ENCODE measurements at regions not wholly inside any gene's neighbourhood (a gene's known extent, or its start where the extent isn't known, plus 50 kb on each side); places are given as distances from the start of the nearest gene placed in this dataset.

DNA sequence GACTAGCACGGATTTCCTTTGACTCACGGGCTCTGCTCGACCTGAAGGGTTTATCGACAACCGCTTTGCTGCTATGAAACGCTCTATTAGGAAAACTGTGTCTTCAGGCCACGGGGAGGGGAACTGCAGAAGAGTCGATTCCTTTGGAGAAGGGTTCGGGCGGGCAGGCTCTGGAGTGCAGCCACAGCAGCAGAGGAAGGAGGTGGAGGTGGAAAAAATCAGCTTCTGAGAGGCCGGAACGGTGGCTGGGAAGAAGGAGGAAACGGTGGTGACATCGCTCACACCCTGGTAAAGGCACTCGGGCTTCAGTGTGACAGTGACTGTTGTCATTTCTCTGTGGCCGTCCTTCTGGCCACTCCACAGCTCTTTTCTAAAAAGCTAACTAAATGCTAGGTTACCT lies 64.6 kb upstream of the MGMT start:
- no peak overlapping the region for H3K27ac Mint-ChIP-seq (ENCODE audit: unreplicated experiment)
- H3K36me3 Mint-ChIP-seq (ENCODE audit: unreplicated experiment), result no peaks in the 10 kb centered on the region
- no peak for DNase-seq
- no peaks in the 10 kb centered on the region for H3K4me1 Mint-ChIP-seq (ENCODE audit: low read depth, unreplicated experiment)
- no peaks in the 10 kb centered on the region for H3K9me3 Mint-ChIP-seq (ENCODE audit: unreplicated experiment)
- H3K4me3 Mint-ChIP-seq (ENCODE audit: unreplicated experiment), result no peak overlapping the region
- peaks cover 4% of the 10 kb centered on the region for H3K27me3 Mint-ChIP-seq (ENCODE audit: unreplicated experiment)
- TF ChIP-seq, protein P1, sequence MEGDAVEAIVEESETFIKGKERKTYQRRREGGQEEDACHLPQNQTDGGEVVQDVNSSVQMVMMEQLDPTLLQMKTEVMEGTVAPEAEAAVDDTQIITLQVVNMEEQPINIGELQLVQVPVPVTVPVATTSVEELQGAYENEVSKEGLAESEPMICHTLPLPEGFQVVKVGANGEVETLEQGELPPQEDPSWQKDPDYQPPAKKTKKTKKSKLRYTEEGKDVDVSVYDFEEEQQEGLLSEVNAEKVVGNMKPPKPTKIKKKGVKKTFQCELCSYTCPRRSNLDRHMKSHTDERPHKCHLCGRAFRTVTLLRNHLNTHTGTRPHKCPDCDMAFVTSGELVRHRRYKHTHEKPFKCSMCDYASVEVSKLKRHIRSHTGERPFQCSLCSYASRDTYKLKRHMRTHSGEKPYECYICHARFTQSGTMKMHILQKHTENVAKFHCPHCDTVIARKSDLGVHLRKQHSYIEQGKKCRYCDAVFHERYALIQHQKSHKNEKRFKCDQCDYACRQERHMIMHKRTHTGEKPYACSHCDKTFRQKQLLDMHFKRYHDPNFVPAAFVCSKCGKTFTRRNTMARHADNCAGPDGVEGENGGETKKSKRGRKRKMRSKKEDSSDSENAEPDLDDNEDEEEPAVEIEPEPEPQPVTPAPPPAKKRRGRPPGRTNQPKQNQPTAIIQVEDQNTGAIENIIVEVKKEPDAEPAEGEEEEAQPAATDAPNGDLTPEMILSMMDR (IDR thresholded peaks at IDR 0.05; ENCODE audit: partially characterized antibody, unreplicated experiment), result no peak

DNA sequence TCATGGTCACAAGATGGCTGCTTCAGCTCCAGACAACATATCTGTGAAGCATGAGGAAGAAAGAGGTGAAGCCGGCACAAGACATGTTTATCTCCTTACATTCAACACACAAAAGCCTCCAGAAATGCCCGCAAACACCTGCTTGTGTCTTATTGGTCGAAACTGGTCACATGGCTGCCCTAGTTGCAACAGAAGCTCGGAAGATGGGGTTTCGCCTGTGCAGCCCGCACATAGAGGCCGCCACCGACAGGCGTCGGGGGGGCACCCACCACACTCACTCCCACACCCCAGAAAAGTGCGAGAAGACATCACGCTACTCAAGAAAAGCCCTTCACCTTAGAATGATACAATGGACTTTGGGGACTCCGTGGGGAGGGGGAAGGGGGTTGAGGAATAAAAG lies 63.0 kb upstream of the MGMT start:
- Mint-ChIP-seq H3K9me3 (ENCODE audit: unreplicated experiment) (no peaks in the 10 kb centered on the region), H3K4me3 (ENCODE audit: unreplicated experiment) (no peak overlapping the region), H3K36me3 (ENCODE audit: unreplicated experiment) (no peaks in the 10 kb centered on the region), H3K27ac (ENCODE audit: unreplicated experiment) (no peak overlapping the region), H3K27me3 (ENCODE audit: unreplicated experiment) (peaks cover 8% of the 10 kb centered on the region), H3K4me1 (ENCODE audit: low read depth, unreplicated experiment) (no peaks in the 10 kb centered on the region)
- no peak for DNase-seq
- TF ChIP-seq, protein P1 (IDR thresholded peaks at IDR 0.05; ENCODE audit: partially characterized antibody, unreplicated experiment), result no peak

DNA sequence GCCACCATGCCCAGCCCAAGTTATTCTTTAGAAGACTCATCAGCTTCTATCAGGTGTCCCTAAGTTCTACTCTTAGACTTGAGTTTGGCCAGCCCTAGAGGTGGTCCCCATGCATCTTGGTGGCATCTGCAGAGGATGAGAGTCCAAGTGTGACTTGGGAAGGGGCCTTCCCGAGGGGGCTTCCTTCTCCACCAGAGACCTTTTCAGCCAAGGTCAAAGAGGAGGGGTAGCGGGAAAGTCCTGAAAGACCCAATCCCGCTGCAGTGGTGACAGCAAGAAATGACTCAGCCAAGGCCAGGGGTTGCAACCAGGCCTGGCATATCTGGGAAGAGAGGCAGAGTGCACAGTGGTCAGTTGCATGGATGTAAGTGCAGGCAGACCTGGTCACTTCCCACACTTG lies 61.7 kb upstream of the MGMT start:
- no peaks in the 10 kb centered on the region for H3K4me1 Mint-ChIP-seq (ENCODE audit: low read depth, unreplicated experiment)
- no peak overlapping the region for H3K27ac Mint-ChIP-seq (ENCODE audit: unreplicated experiment)
- no peaks in the 10 kb centered on the region for H3K36me3 Mint-ChIP-seq (ENCODE audit: unreplicated experiment)
- no peak for DNase-seq
- TF ChIP-seq, protein P1 (IDR thresholded peaks at IDR 0.05; ENCODE audit: partially characterized antibody, unreplicated experiment), result no peak
- no peaks in the 10 kb centered on the region for H3K9me3 Mint-ChIP-seq (ENCODE audit: unreplicated experiment)
- no peak overlapping the region for H3K4me3 Mint-ChIP-seq (ENCODE audit: unreplicated experiment)
- H3K27me3 Mint-ChIP-seq (ENCODE audit: unreplicated experiment), result peaks cover 8% of the 10 kb centered on the region

DNA sequence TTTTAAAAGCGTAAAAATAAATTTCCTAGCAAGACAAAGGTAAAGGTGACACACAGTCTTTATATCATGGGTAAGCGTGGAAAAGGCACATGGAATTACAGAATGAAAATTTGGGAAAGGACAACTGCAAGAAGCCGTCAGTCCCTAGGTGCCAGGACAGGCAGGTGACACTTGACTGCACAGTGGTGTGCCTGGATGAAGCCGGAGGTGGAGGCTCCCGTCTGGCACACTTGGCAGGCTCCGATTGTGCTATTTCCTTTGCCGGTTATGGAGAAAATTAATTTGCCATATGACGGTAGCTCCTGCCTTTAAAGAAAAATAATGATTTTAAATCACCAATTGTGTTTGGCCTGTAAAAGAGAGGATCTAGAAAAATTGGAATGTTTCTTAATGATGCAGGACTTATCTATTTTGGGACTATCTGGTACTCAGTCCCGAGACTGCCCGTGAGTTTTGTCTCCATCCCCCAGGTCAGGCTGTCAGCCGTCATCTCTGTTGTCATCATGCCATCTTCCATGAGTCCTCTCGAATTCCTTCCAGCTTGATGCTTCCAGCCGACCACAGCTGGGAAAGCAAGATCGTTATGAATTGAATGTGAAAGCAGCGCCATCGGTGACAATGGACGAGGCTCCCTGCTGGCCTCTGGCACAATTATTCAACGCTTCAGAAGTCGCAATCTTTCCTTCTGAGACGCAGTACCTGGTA lies 56.2 kb upstream of the MGMT start:
- H3K9me3 Mint-ChIP-seq (ENCODE audit: unreplicated experiment), result peaks cover 1% of the 10 kb centered on the region
- peaks cover 2% of the 10 kb centered on the region for H3K4me1 Mint-ChIP-seq (ENCODE audit: low read depth, unreplicated experiment)
- H3K36me3 Mint-ChIP-seq (ENCODE audit: unreplicated experiment), result no peaks in the 10 kb centered on the region
- H3K27ac Mint-ChIP-seq (ENCODE audit: unreplicated experiment), result no peak overlapping the region
- H3K4me3 Mint-ChIP-seq (ENCODE audit: unreplicated experiment), result no peak overlapping the region
- DNase-seq, result no peak
- H3K27me3 Mint-ChIP-seq (ENCODE audit: unreplicated experiment), result peaks cover 6% of the 10 kb centered on the region
- TF ChIP-seq, protein P1 (IDR thresholded peaks at IDR 0.05; ENCODE audit: partially characterized antibody, unreplicated experiment), result no peak

DNA sequence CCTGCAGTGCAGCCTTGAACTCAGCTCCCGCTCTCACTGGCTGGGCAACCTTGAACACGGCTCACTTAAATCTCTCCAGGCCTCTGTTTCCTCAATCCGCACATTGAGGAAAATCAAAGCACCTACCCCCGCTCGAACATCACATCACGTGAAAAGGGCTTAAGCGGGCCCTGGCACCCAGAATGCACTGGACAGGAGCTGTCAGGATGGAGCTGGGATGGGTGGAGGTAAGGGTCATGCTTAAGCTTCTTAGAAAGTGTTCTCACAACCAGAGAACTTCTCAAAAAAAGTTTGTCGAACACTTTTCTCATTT lies 55.7 kb upstream of the MGMT start:
- Mint-ChIP-seq H3K9me3 (ENCODE audit: unreplicated experiment) (peaks cover 1% of the 10 kb centered on the region), H3K4me3 (ENCODE audit: unreplicated experiment) (no peak overlapping the region), H3K27ac (ENCODE audit: unreplicated experiment) (no peak overlapping the region), H3K4me1 (ENCODE audit: low read depth, unreplicated experiment) (peaks cover 5% of the 10 kb centered on the region), H3K27me3 (ENCODE audit: unreplicated experiment) (peaks cover 6% of the 10 kb centered on the region), H3K36me3 (ENCODE audit: unreplicated experiment) (no peaks in the 10 kb centered on the region)
- DNase-seq, result no peak
- TF ChIP-seq, protein P1 (IDR thresholded peaks at IDR 0.05; ENCODE audit: partially characterized antibody, unreplicated experiment), result no peak
